Suprapubic skin (tissue), 3 donors: ENCODE measurements at regions not wholly inside any gene's neighbourhood (a gene's known extent, or its start where the extent isn't known, plus 50 kb on each side); places are given as distances from the start of the nearest gene placed in this dataset.

ENCODE experiments used
- CTCF ChIP-seq, 2 donors: fragments of 200-600 bp in 1 of 2; fragments of 450-650 bp in 1 of 2; sonication (generic) in 1 of 2; IDR thresholded peaks; one replicate each; pipeline ENCODE4 v1.5.1; 2016 to 2019; ENCODE audit warnings: antibody characterized with exemption in 2 of 2, mild to moderate bottlenecking in 1 of 2, moderate library complexity in 1 of 2
- EP300 ChIP-seq: sonication (generic); formaldehyde crosslinking; IDR thresholded peaks from one replicate; pipeline ENCODE4 v1.6.1; 2017; ENCODE audit warnings: antibody characterized with exemption

DNA sequence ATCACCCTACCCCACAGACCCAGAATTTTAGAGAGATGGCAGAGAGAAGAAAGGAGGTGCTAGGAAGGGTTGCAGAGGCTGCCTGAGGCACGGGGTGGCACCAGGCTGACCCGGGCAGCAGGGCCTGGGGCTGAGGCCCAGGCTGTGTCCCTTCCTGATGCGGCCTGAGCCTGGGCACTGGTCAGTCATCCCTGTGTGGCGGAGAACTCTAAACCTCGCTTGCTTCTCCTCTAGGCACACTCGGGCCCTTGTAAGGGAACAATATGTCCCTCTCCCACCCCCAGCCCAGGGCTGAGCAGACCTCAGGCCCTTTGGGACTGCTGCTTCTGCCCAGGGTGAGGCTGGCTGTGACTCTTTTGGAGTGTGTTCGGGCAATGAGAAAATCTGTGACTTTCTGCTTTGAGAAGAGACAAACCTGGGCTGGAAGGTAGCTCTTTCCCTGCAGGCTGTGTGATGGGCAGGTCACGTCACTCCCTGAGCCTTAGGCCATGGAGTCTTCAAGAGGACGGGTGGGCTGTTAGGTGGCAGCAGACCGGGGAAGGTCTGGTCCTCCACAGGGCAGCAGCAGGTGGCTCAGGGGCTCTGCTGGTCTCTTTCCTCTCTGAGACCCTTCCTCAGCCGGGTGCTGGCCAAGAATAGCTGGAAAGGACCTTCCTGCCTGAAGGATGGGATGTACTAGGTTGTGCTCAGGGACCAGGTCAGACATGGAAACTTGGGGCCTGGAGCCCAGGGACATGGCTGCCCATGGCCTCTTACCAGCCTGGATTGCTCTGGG lies 96.8 kb downstream of the GLI2 start:
- TF ChIP-seq EP300 (no peak), CTCF (IDR thresholded peaks at IDR 0.05) (no peak)
